HEK293 (cell line): ENCODE measurements at regions not wholly inside any gene's neighbourhood (a gene's known extent, or its start where the extent isn't known, plus 50 kb on each side); places are given as distances from the start of the nearest gene placed in this dataset.

Source experiments
- CTCF ChIA-PET: fragments of 350-600 bp; formaldehyde crosslinking; extraction: SDS; loops from one replicate; lab custom pipeline; 2021; ENCODE audit warnings: antibody characterized with exemption; lab: Yijun Ruan, JAX
- POLR2A ChIA-PET: fragments of 300-600 bp; formaldehyde crosslinking; extraction: SDS; loops from one replicate; lab custom pipeline; 2020; ENCODE audit warnings: antibody characterized with exemption, inconsistent platforms; lab: Yijun Ruan, JAX
- H3K27ac ChIP-seq: fragments of 200-500 bp; sonication (Bioruptor generic); 2 replicates; pipeline ENCODE4 v1.5.1; 2014; ENCODE audit warnings: low read depth, low read length, control low read depth, inconsistent platforms; ENCODE audit errors: extremely low read depth
- H3K36me3 ChIP-seq, 2 experiments: fragments of 200-500 bp in 1 of 2; sonication (Bioruptor generic) in 1 of 2; 1 replicate in 1 of 2; 2 replicates in 1 of 2; pipeline ENCODE4 v1.5.1; 2014 to 2017; ENCODE audit warnings: inconsistent platforms in 2 of 2, low read length in 2 of 2; ENCODE audit not compliant: control insufficient read depth in 2 of 2, insufficient read depth in 1 of 2
- H3K4me1 ChIP-seq: fragments of 200-500 bp; sonication (Bioruptor generic); 2 replicates; pipeline ENCODE4 v1.5.1; 2014; ENCODE audit warnings: mild to moderate bottlenecking, low read length, inconsistent platforms; ENCODE audit not compliant: control insufficient read depth, insufficient read depth
- H3K4me3 ChIP-seq: 2 replicates; pipeline ENCODE4 v1.5.1; 2011; ENCODE audit warnings: low read depth, mild to moderate bottlenecking, control low read depth, low read length, moderate library complexity
- H3K9me3 ChIP-seq: fragments of 200-500 bp; sonication (Bioruptor generic); 2 replicates; pipeline ENCODE4 v1.5.1; 2014; ENCODE audit warnings: low read depth, low read length, inconsistent platforms; ENCODE audit not compliant: control insufficient read depth, insufficient read depth
- GFI1B ChIP-seq: fragments of 450-650 bp; formaldehyde crosslinking; IDR thresholded peaks from 2 replicates; pipeline ENCODE4 v1.5.1; 2016; ENCODE audit warnings: missing biosample characterization, missing genetic modification characterization
- KLF8 ChIP-seq: fragments of 450-650 bp; formaldehyde crosslinking; IDR thresholded peaks from 2 replicates; pipeline ENCODE4 v1.5.1; 2016; ENCODE audit warnings: missing biosample characterization, missing genetic modification characterization
- MEIS1 ChIP-seq: sonication (generic); formaldehyde crosslinking; IDR thresholded peaks from 2 replicates; pipeline ENCODE4 v1.8.1; 2022; ENCODE audit warnings: missing genetic modification reagents, mild to moderate bottlenecking, borderline replicate concordance
- ZFP69B ChIP-seq: fragments of 450-650 bp; formaldehyde crosslinking; IDR thresholded peaks from 2 replicates; pipeline ENCODE4 v1.5.1; 2016; ENCODE audit warnings: missing biosample characterization, missing genetic modification characterization
- ZNF114 ChIP-seq: fragments of 450-650 bp; formaldehyde crosslinking; IDR thresholded peaks from 2 replicates; pipeline ENCODE4 v1.5.0; 2017; ENCODE audit warnings: missing biosample characterization, missing genetic modification characterization
- ZNF140 ChIP-seq: fragments of 450-650 bp; formaldehyde crosslinking; IDR thresholded peaks from 2 replicates; pipeline ENCODE4 v1.5.1; 2016; ENCODE audit warnings: missing biosample characterization, missing genetic modification characterization
- ZNF354C ChIP-seq: fragments of 450-650 bp; formaldehyde crosslinking; IDR thresholded peaks from 2 replicates; pipeline ENCODE4 v1.5.1; 2016; ENCODE audit warnings: missing biosample characterization, missing genetic modification characterization, low read depth, borderline replicate concordance
- ZNF362 ChIP-seq: fragments of 450-650 bp; formaldehyde crosslinking; IDR thresholded peaks from 2 replicates; pipeline ENCODE4 v1.5.1; 2016; ENCODE audit warnings: missing biosample characterization, missing genetic modification characterization
- ZNF449 ChIP-seq: fragments of 450-650 bp; formaldehyde crosslinking; IDR thresholded peaks from 2 replicates; pipeline ENCODE4 v1.5.1; 2017; ENCODE audit warnings: missing biosample characterization, mild to moderate bottlenecking, missing genetic modification characterization, moderate library complexity
- ZNF488 ChIP-seq: fragments of 450-650 bp; formaldehyde crosslinking; IDR thresholded peaks from 2 replicates; pipeline ENCODE4 v1.5.1; 2016; ENCODE audit warnings: missing biosample characterization, missing genetic modification characterization
- ZNF518A ChIP-seq: fragments of 450-650 bp; formaldehyde crosslinking; conservative IDR thresholded peaks from 2 replicates; pipeline ENCODE4 v1.5.1; 2016; ENCODE audit warnings: low read depth, missing biosample characterization, missing genetic modification characterization
- ZNF544 ChIP-seq: fragments of 450-650 bp; formaldehyde crosslinking; IDR thresholded peaks from 2 replicates; pipeline ENCODE4 v1.5.0; 2017; ENCODE audit warnings: missing biosample characterization, missing genetic modification characterization
- ZNF548 ChIP-seq: fragments of 450-650 bp; formaldehyde crosslinking; IDR thresholded peaks from 2 replicates; pipeline ENCODE4 v1.5.1; 2016; ENCODE audit warnings: missing biosample characterization, missing genetic modification characterization
- ZNF555 ChIP-seq: fragments of 450-650 bp; formaldehyde crosslinking; conservative IDR thresholded peaks from 2 replicates; pipeline ENCODE4 v1.5.1; 2017; ENCODE audit warnings: missing biosample characterization, mild to moderate bottlenecking, missing genetic modification characterization, inconsistent platforms
- ZNF639 ChIP-seq: fragments of 450-650 bp; formaldehyde crosslinking; IDR thresholded peaks from 2 replicates; pipeline ENCODE4 v1.5.1; 2016; ENCODE audit warnings: missing biosample characterization, missing genetic modification characterization
- ZNF843 ChIP-seq: fragments of 450-650 bp; formaldehyde crosslinking; IDR thresholded peaks from 2 replicates; pipeline ENCODE4 v1.5.1; 2016; ENCODE audit warnings: missing biosample characterization, missing genetic modification characterization
- ZSCAN5A ChIP-seq: fragments of 450-650 bp; formaldehyde crosslinking; IDR thresholded peaks from 2 replicates; pipeline ENCODE4 v1.5.1; 2016; ENCODE audit warnings: missing biosample characterization, missing genetic modification characterization

GRCh38 chr10:130897815-130898214 lies 413.7 kb downstream of the TCERG1L start:
- no peak overlapping the region for H3K27ac ChIP-seq
- CTCF ChIA-PET = interaction anchor here (0.6 kb wide), 1 partner anchor 26 kb away, joined by 3 read pairs; no protein-coding TSS in a partner anchor
- TF ChIP-seq MEIS1 (CRISPR knock-in tag) (no peak), ZNF354C (tag by site-specific recombination) (no peak), ZFP69B (tag by site-specific recombination) (no peak), ZNF114 (no peak), ZNF449 (tag by site-specific recombination) (no peak), ZSCAN5A (tag by site-specific recombination) (no peak), KLF8 (tag by site-specific recombination) (no peak), ZNF518A (tag by site-specific recombination) (no peak), GFI1B (tag by site-specific recombination) (no peak), ZNF555 (tag by site-specific recombination) (no peak), ZNF843 (tag by site-specific recombination) (no peak), ZNF140 (tag by site-specific recombination) (no peak), ZNF548 (no peak), ZNF488 (no peak), ZNF639 (tag by site-specific recombination) (no peak), ZNF544 (tag by site-specific recombination) (no peak), ZNF362 (tag by site-specific recombination) (no peak)
- TF ChIP-seq, all 188 proteins: peak for 0
- Histone ChIP-seq H3K9me3 (no peaks in the 10 kb centered on the region), H3K4me1 (no peaks in the 10 kb centered on the region), H3K36me3 (no peaks in the 10 kb centered on the region), H3K4me3 (no peak overlapping the region)
- POLR2A ChIA-PET = no interaction called here
